Adrenal gland (tissue), 9 donors: ENCODE measurements at regions not wholly inside any gene's neighbourhood (a gene's known extent, or its start where the extent isn't known, plus 50 kb on each side); places are given as distances from the start of the nearest gene placed in this dataset.
"Not testable (repeated sequence)": the region's sequence is repeated elsewhere in the genome, so short reads cannot be mapped to it uniquely, and the experiment has no call there.

Experiments
- DNase-seq, 7 donors: peaks; one replicate each; pipeline ENCODE4 v3.0.0-alpha.2; 2019 to 2020
- H3K27ac ChIP-seq, 5 donors: fragments of 200-600 bp; sonication (generic) in 4 of 5; 1 replicate in 3 of 5; 2 replicates in 2 of 5; pipeline versions ENCODE4 v1.5.1 to v1.8.0; 2016 to 2020; ENCODE audit warnings: mild to moderate bottlenecking in 1 of 5
- H3K27me3 ChIP-seq: fragments of 200-600 bp; 2 replicates; pipeline ENCODE4 v1.8.0; 2021
- H3K36me3 ChIP-seq, 2 donors: fragments of 200-600 bp; replicated peaks in 1 of 2; 1 replicate in 1 of 2; 2 replicates in 1 of 2; pipeline versions ENCODE4 v1.5.1 to v1.8.0; 2018 to 2022
- H3K4me1 ChIP-seq, 2 donors: fragments of 200-600 bp; replicated peaks in 1 of 2; 1 replicate in 1 of 2; 2 replicates in 1 of 2; pipeline versions ENCODE4 v1.5.1 to v1.8.0; 2018 to 2021
- H3K4me3 ChIP-seq, 4 donors: fragments of 200-600 bp; sonication (generic) in 3 of 4; one replicate each; pipeline ENCODE4 v1.5.1; 2016 to 2018
- H3K9me3 ChIP-seq, 3 donors: fragments of 200-600 bp; sonication (generic) in 1 of 3; replicated peaks in 1 of 3; 1 replicate in 2 of 3; 2 replicates in 1 of 3; pipeline versions ENCODE4 v1.5.1 to v1.8.0; 2016 to 2021
- POLR2A ChIP-seq, 2 donors: fragments of 450-650 bp; IDR thresholded peaks; one replicate each; pipeline ENCODE4 v1.6.1; 2017; ENCODE audit warnings: antibody characterized with exemption in 2 of 2, mild to moderate bottlenecking in 2 of 2, moderate library complexity in 1 of 2
- WGBS, 4 donors: extraction: QIAGEN DNeasy Blood & Tissue Kit in 2 of 4; methylation state at CpG; one replicate each; pipeline versions ENCODE4 v1.1.5 to v1.1.7; 2013 to 2017; 5-methylcytosine and 5-hydroxymethylcytosine counted together
- intact Hi-C, 2 donors: fragments of 100-400 bp; cut with DNase I; formaldehyde crosslinking; loops; one replicate each; pipeline versions ENCODE4 v1.14.1 to v1.15.0; 2022 to 2023
- TF ChIP-seq, protein P1 (sequence below), 6 experiments: fragments of 450-650 bp in 4 of 6; fragments of 200-600 bp in 2 of 6; sonication (generic) in 1 of 6; IDR thresholded peaks; 1 replicate in 5 of 6; 2 replicates in 1 of 6; pipeline versions ENCODE4 v1.5.1 to v1.8.0; 2016 to 2021; ENCODE audit warnings: antibody characterized with exemption in 6 of 6, mild to moderate bottlenecking in 2 of 6, moderate library complexity in 1 of 6
- donor health status: healthy with polysubstance abuse.
- donor health status: Bipolar disorder and iron deficiency.
- donor health status: DM: yes; HTN: yes; CAD: no.
- donor health status: DM: no; HTN: no; CAD: no.
- donor health status: DM: no; HTN: no; CAD: no.

- TF ChIP-seq, protein P1, sequence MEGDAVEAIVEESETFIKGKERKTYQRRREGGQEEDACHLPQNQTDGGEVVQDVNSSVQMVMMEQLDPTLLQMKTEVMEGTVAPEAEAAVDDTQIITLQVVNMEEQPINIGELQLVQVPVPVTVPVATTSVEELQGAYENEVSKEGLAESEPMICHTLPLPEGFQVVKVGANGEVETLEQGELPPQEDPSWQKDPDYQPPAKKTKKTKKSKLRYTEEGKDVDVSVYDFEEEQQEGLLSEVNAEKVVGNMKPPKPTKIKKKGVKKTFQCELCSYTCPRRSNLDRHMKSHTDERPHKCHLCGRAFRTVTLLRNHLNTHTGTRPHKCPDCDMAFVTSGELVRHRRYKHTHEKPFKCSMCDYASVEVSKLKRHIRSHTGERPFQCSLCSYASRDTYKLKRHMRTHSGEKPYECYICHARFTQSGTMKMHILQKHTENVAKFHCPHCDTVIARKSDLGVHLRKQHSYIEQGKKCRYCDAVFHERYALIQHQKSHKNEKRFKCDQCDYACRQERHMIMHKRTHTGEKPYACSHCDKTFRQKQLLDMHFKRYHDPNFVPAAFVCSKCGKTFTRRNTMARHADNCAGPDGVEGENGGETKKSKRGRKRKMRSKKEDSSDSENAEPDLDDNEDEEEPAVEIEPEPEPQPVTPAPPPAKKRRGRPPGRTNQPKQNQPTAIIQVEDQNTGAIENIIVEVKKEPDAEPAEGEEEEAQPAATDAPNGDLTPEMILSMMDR (IDR thresholded peaks at IDR 0.05) = no peak
- TF ChIP-seq POLR2A (IDR thresholded peaks at IDR 0.05) = no peak
- H3K4me1 ChIP-seq = no peaks in the 10 kb centered on the region
Observed at GRCh38 chr4:15333692-15334633, 93.9 kb upstream of the C1QTNF7 start.

DNA sequence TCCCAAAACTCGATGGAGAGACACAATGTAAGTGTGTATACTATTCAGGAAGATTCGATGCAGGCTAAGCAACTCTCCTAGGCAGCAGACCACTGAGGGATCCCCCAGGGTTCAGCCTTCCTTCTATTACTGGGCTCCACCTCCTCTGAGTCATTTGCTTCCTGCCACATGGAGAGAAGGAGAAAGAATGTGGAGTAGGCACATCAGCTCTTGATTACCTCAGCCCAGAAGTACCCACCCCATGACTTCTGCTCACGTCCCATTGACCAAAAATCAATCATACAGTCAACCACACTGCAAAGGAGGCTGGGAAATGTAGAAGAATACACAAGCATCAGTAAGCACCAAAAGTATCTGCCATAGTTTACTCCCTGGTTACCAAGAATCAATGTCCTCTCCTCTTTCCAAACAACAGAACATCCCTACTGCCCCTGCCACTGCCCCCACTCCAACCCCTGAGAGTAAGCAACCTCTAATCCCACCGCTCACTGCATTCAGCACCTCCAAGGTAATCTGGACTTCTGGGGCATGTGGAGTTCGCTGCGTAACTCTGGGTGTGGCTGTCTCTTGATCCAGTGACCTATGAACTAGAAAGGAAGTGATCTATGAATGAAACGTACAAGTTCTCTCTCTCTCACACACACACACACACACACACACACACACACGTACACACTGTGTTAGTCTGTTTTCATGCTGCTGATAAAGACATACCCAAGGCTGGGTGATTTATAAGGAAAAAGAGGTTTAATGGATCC is 91.2 kb upstream of the C1QTNF7 start:
- WGBS, 4 donors = 74 to 92% (median 79%) methylated on average over 8 of the region's 8 CpGs
- no peak for DNase-seq
- intact Hi-C loops = no loop called here
- H3K27me3 ChIP-seq = no peaks in the 10 kb centered on the region
- no peak overlapping the region for H3K27ac ChIP-seq
- no peaks in the 10 kb centered on the region for H3K4me1 ChIP-seq
- no peaks in the 10 kb centered on the region for H3K9me3 ChIP-seq
- TF ChIP-seq, protein P1 (IDR thresholded peaks at IDR 0.05) = no peak
- no peak for TF ChIP-seq POLR2A (IDR thresholded peaks at IDR 0.05)
- no peak overlapping the region for H3K4me3 ChIP-seq
- H3K36me3 ChIP-seq = no peaks in the 10 kb centered on the region

More at GRCh38 chr4:15333692-15334633, 93.9 kb upstream of the C1QTNF7 start:
- Histone ChIP-seq H3K27me3 (no peaks in the 10 kb centered on the region), H3K4me3 (no peak overlapping the region), H3K27ac (no peak overlapping the region), H3K36me3 (no peaks in the 10 kb centered on the region), H3K9me3 (no peaks in the 10 kb centered on the region)
- intact Hi-C loops = no loop called here
- no peak for DNase-seq
- WGBS, 4 donors = 70 to 88% (median 74%) methylated on average over 3 of the region's 3 CpGs

- H3K4me3 ChIP-seq, H3K27ac ChIP-seq, H3K27me3 ChIP-seq, H3K36me3 ChIP-seq, DNase-seq, H3K9me3 ChIP-seq, H3K4me1 ChIP-seq, intact Hi-C loops: not testable (repeated sequence)
- 69 to 82% (median 73%) methylated on average over 2 of the region's 2 CpGs for WGBS, 4 donors
Observed at GRCh38 chr4:15337168-15337657, 90.6 kb upstream of the C1QTNF7 start.

GRCh38 chr4:15339737-15340136 is 88.1 kb upstream of the C1QTNF7 start:
- Histone ChIP-seq H3K27me3 (no peaks in the 10 kb centered on the region), H3K9me3 (no peaks in the 10 kb centered on the region), H3K4me1 (no peaks in the 10 kb centered on the region), H3K27ac (no peak overlapping the region), H3K36me3 (no peaks in the 10 kb centered on the region), H3K4me3 (no peak overlapping the region)
- TF ChIP-seq POLR2A (IDR thresholded peaks at IDR 0.05) = no peak
- TF ChIP-seq, protein P1 (IDR thresholded peaks at IDR 0.05) = no peak
- 55 to 69% (median 64%) methylated on average over 5 of the region's 5 CpGs for WGBS, 4 donors
- intact Hi-C loops = no loop called here
- no peak for DNase-seq
